ENCODE measurements at regions not wholly inside any gene's neighbourhood (a gene's known extent, or its start where the extent isn't known, plus 50 kb on each side); places are given as distances from the start of the nearest gene placed in this dataset.
A peak's percentile ranks its signal among the peaks of the same experiment; 100 is the strongest.
"Not testable (repeated sequence)": the region's sequence is repeated elsewhere in the genome, so short reads cannot be mapped to it uniquely, and the experiment has no call there.

GRCh38 chr6:15157479-15157878 is 88.4 kb upstream of the JARID2 start:
- Histone ChIP-seq H3K9ac (ENCODE audit: low read depth, low read length, poor library complexity) (no peak overlapping the region), H2AFZ (ENCODE audit: low read length) (no peak overlapping the region), H4K91ac (ENCODE audit: low read depth, low read length, poor library complexity) (no peak overlapping the region), H3K4ac (ENCODE audit: low read length) (no peak overlapping the region), H3K4me3 (ENCODE audit: low read length in 2 of 2) (no peak overlapping the region), H3K14ac (ENCODE audit: low read length) (no peak overlapping the region), H2BK120ac (ENCODE audit: low read depth, low read length) (no peak overlapping the region), H3K36me3 (replicated peaks in 1 of 2; ENCODE audit: control insufficient read depth in 2 of 2, insufficient read depth in 2 of 2, low read length in 2 of 2) (no peaks in the 10 kb centered on the region), H3K18ac (ENCODE audit: low read length) (no peak overlapping the region), H2BK5ac (ENCODE audit: low read length) (no peak overlapping the region), H2BK15ac (ENCODE audit: low read length) (no peak overlapping the region), H2BK12ac (ENCODE audit: low read length) (no peak overlapping the region), H3K27me3 (ENCODE audit: control insufficient read depth in 3 of 3, insufficient read depth in 3 of 3, low read depth in 1 of 3, low read length in 3 of 3) (peaks cover 0 to 3% (median 0%) of the 10 kb centered on the region in 3 experiments), H2AK5ac (ENCODE audit: low read depth, low read length) (no peak overlapping the region), H3K4me1 (ENCODE audit: control insufficient read depth in 2 of 2, insufficient read depth in 1 of 2, low read depth in 1 of 2, low read length in 2 of 2) (no peaks in the 10 kb centered on the region), H3K9me3 (replicated peaks in 1 of 2; ENCODE audit: control insufficient read depth in 2 of 2, insufficient read depth in 1 of 2, low read depth in 1 of 2, low read length in 2 of 2) (no peaks in the 10 kb centered on the region), H4K8ac (ENCODE audit: low read depth, low read length) (no peak overlapping the region), H3K4me2 (ENCODE audit: insufficient read depth, low read length, poor library complexity, severe bottlenecking) (no peak overlapping the region), H3K27ac (replicated peaks; ENCODE audit: low read length) (no peak overlapping the region), H3K79me1 (ENCODE audit: low read depth, low read length) (no peaks in the 10 kb centered on the region), H3K23ac (ENCODE audit: low read depth, low read length, poor library complexity) (no peak overlapping the region)
- no CpG with 5 or more reads among the region's 2 CpGs for WGBS, 2 donors (ENCODE audit: extremely low coverage in 2 of 2, insufficient read length in 2 of 2, insufficient replicate concordance in 1 of 2)
- no peak for DNase-seq (ENCODE audit: low spot score)

- H3K9ac ChIP-seq (ENCODE audit: low read depth, low read length, poor library complexity), result no peak overlapping the region
- H4K91ac ChIP-seq (ENCODE audit: low read depth, low read length, poor library complexity), result no peak overlapping the region
- no peak overlapping the region for H2AK5ac ChIP-seq (ENCODE audit: low read depth, low read length)
- H3K14ac ChIP-seq (ENCODE audit: low read length), result no peak overlapping the region
- H3K4me2 ChIP-seq (ENCODE audit: insufficient read depth, low read length, poor library complexity, severe bottlenecking), result no peak overlapping the region
- H2BK12ac ChIP-seq (ENCODE audit: low read length), result no peak overlapping the region
- H3K18ac ChIP-seq (ENCODE audit: low read length), result no peak overlapping the region
- H4K8ac ChIP-seq (ENCODE audit: low read depth, low read length), result no peak overlapping the region
- no peaks in the 10 kb centered on the region for H3K79me1 ChIP-seq (ENCODE audit: low read depth, low read length)
- H3K4me3 ChIP-seq (ENCODE audit: low read length in 2 of 2), result no peak overlapping the region
- no peak overlapping the region for H2BK5ac ChIP-seq (ENCODE audit: low read length)
- H2BK120ac ChIP-seq (ENCODE audit: low read depth, low read length), result no peak overlapping the region
- H3K9me3 ChIP-seq (replicated peaks in 1 of 2; ENCODE audit: control insufficient read depth in 2 of 2, insufficient read depth in 1 of 2, low read depth in 1 of 2, low read length in 2 of 2), result no peaks in the 10 kb centered on the region
- DNase-seq (ENCODE audit: low spot score), result no peak
- H2AFZ ChIP-seq (ENCODE audit: low read length), result no peak overlapping the region
- H3K23ac ChIP-seq (ENCODE audit: low read depth, low read length, poor library complexity), result no peak overlapping the region
- no peak overlapping the region for H2BK15ac ChIP-seq (ENCODE audit: low read length)
- H3K27ac ChIP-seq (replicated peaks; ENCODE audit: low read length), result no peak overlapping the region
- no peaks in the 10 kb centered on the region for H3K36me3 ChIP-seq (replicated peaks in 1 of 2; ENCODE audit: control insufficient read depth in 2 of 2, insufficient read depth in 2 of 2, low read length in 2 of 2)
- no CpG with 5 or more reads among the region's 10 CpGs for WGBS, 2 donors (ENCODE audit: extremely low coverage in 2 of 2, insufficient read length in 2 of 2, insufficient replicate concordance in 1 of 2)
- no peak overlapping the region for H3K4ac ChIP-seq (ENCODE audit: low read length)
- H3K27me3 ChIP-seq (ENCODE audit: control insufficient read depth in 3 of 3, insufficient read depth in 3 of 3, low read depth in 1 of 3, low read length in 3 of 3), result peaks cover 0 to 3% (median 0%) of the 10 kb centered on the region in 3 experiments
- H3K4me1 ChIP-seq (ENCODE audit: control insufficient read depth in 2 of 2, insufficient read depth in 1 of 2, low read depth in 1 of 2, low read length in 2 of 2), result no peaks in the 10 kb centered on the region
Observed at GRCh38 chr6:15158821-15159619, 86.8 kb upstream of the JARID2 start.

GRCh38 chr6:15160812-15161211 is 85.1 kb upstream of the JARID2 start:
- Histone ChIP-seq H4K8ac (ENCODE audit: low read depth, low read length) (no peak overlapping the region), H3K18ac (ENCODE audit: low read length) (no peak overlapping the region), H3K27me3 (ENCODE audit: control insufficient read depth in 3 of 3, insufficient read depth in 3 of 3, low read depth in 1 of 3, low read length in 3 of 3) (peaks cover 0 to 3% (median 0%) of the 10 kb centered on the region in 3 experiments), H3K36me3 (replicated peaks in 1 of 2; ENCODE audit: control insufficient read depth in 2 of 2, insufficient read depth in 2 of 2, low read length in 2 of 2) (no peaks in the 10 kb centered on the region), H2AK5ac (ENCODE audit: low read depth, low read length) (no peak overlapping the region), H2BK120ac (ENCODE audit: low read depth, low read length) (no peak overlapping the region), H2AFZ (ENCODE audit: low read length) (no peak overlapping the region), H3K4me1 (ENCODE audit: control insufficient read depth in 2 of 2, insufficient read depth in 1 of 2, low read depth in 1 of 2, low read length in 2 of 2) (peaks cover 0 to 1% of the 10 kb centered on the region in 2 donors), H3K9ac (ENCODE audit: low read depth, low read length, poor library complexity) (no peak overlapping the region), H3K4me2 (ENCODE audit: insufficient read depth, low read length, poor library complexity, severe bottlenecking) (no peak overlapping the region), H4K91ac (ENCODE audit: low read depth, low read length, poor library complexity) (no peak overlapping the region), H3K23ac (ENCODE audit: low read depth, low read length, poor library complexity) (no peak overlapping the region), H3K9me3 (replicated peaks in 1 of 2; ENCODE audit: control insufficient read depth in 2 of 2, insufficient read depth in 1 of 2, low read depth in 1 of 2, low read length in 2 of 2) (no peaks in the 10 kb centered on the region), H3K4me3 (ENCODE audit: low read length in 2 of 2) (no peak overlapping the region), H3K79me1 (ENCODE audit: low read depth, low read length) (no peaks in the 10 kb centered on the region), H3K14ac (ENCODE audit: low read length) (no peak overlapping the region), H3K27ac (replicated peaks; ENCODE audit: low read length) (no peak overlapping the region), H2BK5ac (ENCODE audit: low read length) (no peak overlapping the region), H2BK12ac (ENCODE audit: low read length) (no peak overlapping the region), H3K4ac (ENCODE audit: low read length) (no peak overlapping the region), H2BK15ac (ENCODE audit: low read length) (no peak overlapping the region)
- no CpG with 5 or more reads among the region's 2 CpGs for WGBS, 2 donors (ENCODE audit: extremely low coverage in 2 of 2, insufficient read length in 2 of 2, insufficient replicate concordance in 1 of 2)
- no peak for DNase-seq (ENCODE audit: low spot score)

DNA sequence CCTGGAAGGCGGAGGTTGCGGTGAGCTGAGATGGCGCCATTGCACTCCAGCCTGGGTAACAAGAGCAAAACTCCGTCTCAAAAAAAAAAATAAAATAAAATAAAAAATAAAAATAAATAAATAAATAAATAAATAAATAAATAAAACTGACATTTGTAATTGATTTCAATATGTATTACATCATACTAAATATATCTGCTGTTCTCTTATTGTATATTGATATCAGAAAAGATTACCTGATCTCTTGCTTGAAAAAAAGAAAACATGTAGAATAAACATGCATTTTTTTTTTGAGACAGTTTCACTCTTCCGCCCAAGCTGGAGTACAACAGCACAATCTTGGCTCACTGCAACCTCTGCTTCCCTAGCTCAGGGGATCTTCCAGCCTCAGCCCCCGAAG is 81.0 kb upstream of the JARID2 start:
- not testable (repeated sequence) for H2BK120ac ChIP-seq (ENCODE audit: low read depth, low read length); H2BK5ac ChIP-seq (ENCODE audit: low read length); H3K23ac ChIP-seq (ENCODE audit: low read depth, low read length, poor library complexity); H3K4ac ChIP-seq (ENCODE audit: low read length); H4K91ac ChIP-seq (ENCODE audit: low read depth, low read length, poor library complexity); H3K4me3 ChIP-seq (ENCODE audit: low read length in 2 of 2); H3K27ac ChIP-seq (replicated peaks; ENCODE audit: low read length); H2BK12ac ChIP-seq (ENCODE audit: low read length); H3K36me3 ChIP-seq (replicated peaks in 1 of 2; ENCODE audit: control insufficient read depth in 2 of 2, insufficient read depth in 2 of 2, low read length in 2 of 2); H3K27me3 ChIP-seq (ENCODE audit: control insufficient read depth in 3 of 3, insufficient read depth in 3 of 3, low read depth in 1 of 3, low read length in 3 of 3); H3K4me1 ChIP-seq (ENCODE audit: control insufficient read depth in 2 of 2, insufficient read depth in 1 of 2, low read depth in 1 of 2, low read length in 2 of 2); H3K9me3 ChIP-seq (replicated peaks in 1 of 2; ENCODE audit: control insufficient read depth in 2 of 2, insufficient read depth in 1 of 2, low read depth in 1 of 2, low read length in 2 of 2); H3K9ac ChIP-seq (ENCODE audit: low read depth, low read length, poor library complexity); H3K79me1 ChIP-seq (ENCODE audit: low read depth, low read length); DNase-seq (ENCODE audit: low spot score); H2AFZ ChIP-seq (ENCODE audit: low read length); H3K14ac ChIP-seq (ENCODE audit: low read length); H2BK15ac ChIP-seq (ENCODE audit: low read length); H4K8ac ChIP-seq (ENCODE audit: low read depth, low read length); H2AK5ac ChIP-seq (ENCODE audit: low read depth, low read length); H3K4me2 ChIP-seq (ENCODE audit: insufficient read depth, low read length, poor library complexity, severe bottlenecking)
- no CpG with 5 or more reads among the region's 6 CpGs for WGBS, 2 donors (ENCODE audit: extremely low coverage in 2 of 2, insufficient read length in 2 of 2, insufficient replicate concordance in 1 of 2)
- H3K18ac ChIP-seq (ENCODE audit: low read length), result peak overlapping the region; percentile 61
